Lung (tissue), 11 donors: ENCODE measurements at regions not wholly inside any gene's neighbourhood (a gene's known extent, or its start where the extent isn't known, plus 50 kb on each side); places are given as distances from the start of the nearest gene placed in this dataset.

Experiments used
- ATAC-seq: fragments of 200-7000 bp; cut with Tn5 transposase; one replicate; pipeline ENCODE4 v1.9.1; 2020; ENCODE audit warnings: moderate number of reproducible peaks; ENCODE audit not compliant: insufficient read depth, low FRiP score
- DNase-seq, 3 donors: peaks; one replicate each; pipeline ENCODE4 v3.0.0-alpha.2; 2013 to 2017
- H3K27ac ChIP-seq, 2 donors: one replicate each; pipeline ENCODE4 v1.5.1; 2013; ENCODE audit warnings: mild to moderate bottlenecking in 2 of 2, moderate library complexity in 2 of 2, control low read depth in 1 of 2, inconsistent platforms in 1 of 2, low read depth in 1 of 2, low read length in 1 of 2
- H3K27me3 ChIP-seq, 3 donors: one replicate each; pipeline ENCODE4 v1.5.1; 2013; ENCODE audit warnings: low read length in 2 of 3; ENCODE audit not compliant: control insufficient read depth in 3 of 3, insufficient read depth in 3 of 3
- H3K36me3 ChIP-seq, 4 donors: one replicate each; pipeline ENCODE4 v1.5.1; 2013; ENCODE audit warnings: low read length in 4 of 4, mild to moderate bottlenecking in 1 of 4, moderate library complexity in 1 of 4; ENCODE audit not compliant: control insufficient read depth in 4 of 4, insufficient read depth in 4 of 4
- H3K4me1 ChIP-seq, 5 donors: one replicate each; pipeline ENCODE4 v1.5.1; 2013; ENCODE audit warnings: low read length in 5 of 5, mild to moderate bottlenecking in 2 of 5, moderate library complexity in 1 of 5; ENCODE audit not compliant: control insufficient read depth in 5 of 5, insufficient read depth in 5 of 5
- H3K4me3 ChIP-seq: one replicate; pipeline ENCODE4 v1.5.1; 2013; ENCODE audit warnings: mild to moderate bottlenecking, control low read depth, moderate library complexity
- H3K9ac ChIP-seq, 2 donors: one replicate each; pipeline ENCODE4 v1.5.1; 2013; ENCODE audit warnings: low read length in 2 of 2, control low read depth in 1 of 2; ENCODE audit not compliant: insufficient read depth in 1 of 2
- H3K9me3 ChIP-seq, 4 donors: one replicate each; pipeline ENCODE4 v1.5.1; 2013; ENCODE audit warnings: low read length in 3 of 4, mild to moderate bottlenecking in 1 of 4, moderate library complexity in 1 of 4; ENCODE audit not compliant: control insufficient read depth in 4 of 4, insufficient read depth in 3 of 4
- CTCF ChIP-seq: IDR thresholded peaks from 2 replicates; pipeline ENCODE4 v1.5.1; 2012; ENCODE audit warnings: mild to moderate bottlenecking; ENCODE audit errors: control extremely low read depth, extremely low read depth
- WGBS, 2 donors: extraction: QIAGEN DNeasy Blood & Tissue Kit; methylation state at CpG; one replicate each; pipeline ENCODE4 v1.1.7; 2013; 5-methylcytosine and 5-hydroxymethylcytosine counted together
- donor health status: control.
- donor health status: control.
- donor health status: Bipolar disorder and iron deficiency.
- donor health status: healthy.
- donor health status: DM: yes; HTN: yes; CAD: no.

GRCh38 chr3:139201446-139202225 is 142.2 kb upstream of the MRPS22 start:
- H3K4me3 ChIP-seq, result no peak overlapping the region
- peaks cover 0 to 2% (median 0%) of the 10 kb centered on the region in 4 donors for H3K9me3 ChIP-seq
- DNase-seq (no peak), ATAC-seq (no peak)
- TF ChIP-seq CTCF, result no peak
- H3K36me3 ChIP-seq, result no peaks in the 10 kb centered on the region
- H3K27me3 ChIP-seq, result no peaks in the 10 kb centered on the region
- no peak overlapping the region for H3K27ac ChIP-seq
- 84 to 86% methylated on average over 7 of the region's 7 CpGs for WGBS, 2 donors
- no peak overlapping the region for H3K9ac ChIP-seq
- no peaks in the 10 kb centered on the region for H3K4me1 ChIP-seq

GRCh38 chr3:139202226-139202958 is 141.4 kb upstream of the MRPS22 start:
- H3K27me3 ChIP-seq, result no peaks in the 10 kb centered on the region
- H3K4me1 ChIP-seq, result no peaks in the 10 kb centered on the region
- H3K4me3 ChIP-seq, result no peak overlapping the region
- no peak overlapping the region for H3K9ac ChIP-seq
- no peaks in the 10 kb centered on the region for H3K36me3 ChIP-seq
- H3K9me3 ChIP-seq, result peaks cover 0 to 2% (median 0%) of the 10 kb centered on the region in 4 donors
- ATAC-seq (no peak), DNase-seq (peak in 2 of 3 donors; percentile 30 to 45)
- no peak for TF ChIP-seq CTCF
- no peak overlapping the region for H3K27ac ChIP-seq
- WGBS, 2 donors, result 39% methylated on average over 5 of the region's 5 CpGs

- DNase-seq, result no peak
- Histone ChIP-seq H3K4me3 (no peak overlapping the region), H3K36me3 (no peaks in the 10 kb centered on the region), H3K27ac (no peak overlapping the region), H3K27me3 (no peaks in the 10 kb centered on the region), H3K4me1 (no peaks in the 10 kb centered on the region), H3K9ac (no peak overlapping the region), H3K9me3 (peaks cover 0 to 2% (median 0%) of the 10 kb centered on the region in 4 donors)
- no peak for TF ChIP-seq CTCF
- no peak for ATAC-seq
- 59 to 74% methylated on average over 1 of the region's 1 CpG for WGBS, 2 donors
Measured at GRCh38 chr3:139202959-139203349, 140.9 kb upstream of the MRPS22 start.
